Kidney (tissue), 13 donors: ENCODE measurements at regions not wholly inside any gene's neighbourhood (a gene's known extent, or its start where the extent isn't known, plus 50 kb on each side); places are given as distances from the start of the nearest gene placed in this dataset.

ENCODE experiments used
- DNase-seq, 5 donors: peaks; one replicate each; pipeline ENCODE4 v3.0.0-alpha.2; 2013 to 2020
- FAIRE-seq: peaks from 2 replicates; lab custom pipeline; 2012; peaks lifted over from hg19 to GRCh38; lab: Jason Lieb, UNC
- H3K27ac ChIP-seq, 2 donors: one replicate each; pipeline ENCODE4 v1.7.0; 2013; ENCODE audit warnings: low read depth in 2 of 2, low read length in 2 of 2, inconsistent platforms in 1 of 2
- H3K27me3 ChIP-seq: one replicate; pipeline ENCODE4 v1.7.1; 2013; ENCODE audit warnings: low read length, inconsistent platforms; ENCODE audit not compliant: control insufficient read depth, insufficient read depth
- H3K36me3 ChIP-seq, 3 donors: one replicate each; pipeline versions ENCODE4 v1.7.0 to v1.7.1; 2013; ENCODE audit warnings: low read length in 3 of 3, control low read depth in 1 of 3, inconsistent platforms in 1 of 3; ENCODE audit not compliant: insufficient read depth in 3 of 3, control insufficient read depth in 2 of 3
- H3K4me1 ChIP-seq, 3 donors: one replicate each; pipeline versions ENCODE4 v1.7.0 to v1.7.1; 2013; ENCODE audit warnings: low read length in 3 of 3, inconsistent platforms in 1 of 3, low read depth in 1 of 3; ENCODE audit not compliant: control insufficient read depth in 2 of 3, insufficient read depth in 2 of 3
- H3K4me3 ChIP-seq, 3 donors: one replicate each; pipeline versions ENCODE4 v1.7.0 to v1.8.1; 2013; ENCODE audit warnings: low read length in 3 of 3, control low read depth in 1 of 3, inconsistent platforms in 1 of 3
- H3K9ac ChIP-seq, 3 donors: one replicate each; pipeline versions ENCODE4 v1.7.0 to v1.7.1; 2013; ENCODE audit warnings: low read length in 3 of 3, control low read depth in 1 of 3, inconsistent platforms in 1 of 3
- H3K9me3 ChIP-seq, 3 donors: one replicate each; pipeline versions ENCODE4 v1.7.0 to v1.7.1; 2013; ENCODE audit warnings: low read length in 3 of 3, control low read depth in 1 of 3, inconsistent platforms in 1 of 3; ENCODE audit not compliant: control insufficient read depth in 2 of 3, insufficient read depth in 1 of 3
- intact Hi-C: fragments of 100-400 bp; cut with DNase I; formaldehyde crosslinking; loops from one replicate; pipeline ENCODE4 v1.11.1; 2022
- TF ChIP-seq, protein P1 (sequence below): IDR thresholded peaks from 3 replicates; pipeline ENCODE4 v1.5.1; 2012; ENCODE audit warnings: mild to moderate bottlenecking, moderate library complexity, borderline replicate concordance; ENCODE audit not compliant: insufficient read depth; ENCODE audit errors: extremely low read depth
- donor health status: control.
- donor health status: control.
- donor health status: control.
- donor health status: control.
- donor health status: control.
- donor health status: DM: yes; HTN: yes; CAD: no.
- donor health status: Normal renal cell carcinoma (clear cell type).

DNA sequence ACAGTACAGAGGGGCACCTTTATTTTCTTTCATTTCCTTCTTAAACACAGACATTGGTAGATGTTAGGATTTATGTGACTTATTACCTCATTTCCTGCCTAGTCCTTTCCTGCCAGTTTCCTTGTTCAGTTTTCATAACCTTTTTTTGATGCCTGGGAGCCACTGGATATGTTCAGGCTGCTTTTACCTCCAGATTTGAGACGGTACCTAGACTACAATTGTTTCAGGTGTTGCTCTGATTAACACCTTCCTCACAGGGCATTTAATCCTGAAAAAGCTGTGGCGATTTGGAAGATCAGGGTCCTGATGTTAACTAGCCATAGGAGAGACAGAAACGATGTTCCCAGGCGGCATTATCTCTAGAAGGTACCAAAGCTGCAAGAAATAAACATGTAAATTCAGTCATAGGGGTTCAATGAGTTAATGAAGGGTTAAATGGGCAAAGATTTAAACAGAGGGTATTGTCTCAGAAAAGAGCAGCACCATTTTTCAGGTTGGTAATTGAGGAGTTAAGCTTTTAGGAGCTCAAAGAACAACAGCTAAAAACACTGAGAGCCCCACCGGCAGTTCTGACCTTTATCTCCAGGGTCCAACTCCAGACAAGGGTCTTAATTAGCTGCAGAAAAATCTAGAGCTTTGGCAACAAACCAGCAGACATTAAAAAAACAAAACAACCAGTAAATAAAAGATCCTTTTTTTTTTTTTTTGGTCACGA is 93.3 kb downstream of the HRH4 start:
- H3K9me3 ChIP-seq = no peaks in the 10 kb centered on the region
- no peak overlapping the region for H3K4me3 ChIP-seq
- peaks cover 3 to 10% (median 6%) of the 10 kb centered on the region in 3 donors for H3K4me1 ChIP-seq
- no peak for FAIRE-seq
- TF ChIP-seq, protein P1, sequence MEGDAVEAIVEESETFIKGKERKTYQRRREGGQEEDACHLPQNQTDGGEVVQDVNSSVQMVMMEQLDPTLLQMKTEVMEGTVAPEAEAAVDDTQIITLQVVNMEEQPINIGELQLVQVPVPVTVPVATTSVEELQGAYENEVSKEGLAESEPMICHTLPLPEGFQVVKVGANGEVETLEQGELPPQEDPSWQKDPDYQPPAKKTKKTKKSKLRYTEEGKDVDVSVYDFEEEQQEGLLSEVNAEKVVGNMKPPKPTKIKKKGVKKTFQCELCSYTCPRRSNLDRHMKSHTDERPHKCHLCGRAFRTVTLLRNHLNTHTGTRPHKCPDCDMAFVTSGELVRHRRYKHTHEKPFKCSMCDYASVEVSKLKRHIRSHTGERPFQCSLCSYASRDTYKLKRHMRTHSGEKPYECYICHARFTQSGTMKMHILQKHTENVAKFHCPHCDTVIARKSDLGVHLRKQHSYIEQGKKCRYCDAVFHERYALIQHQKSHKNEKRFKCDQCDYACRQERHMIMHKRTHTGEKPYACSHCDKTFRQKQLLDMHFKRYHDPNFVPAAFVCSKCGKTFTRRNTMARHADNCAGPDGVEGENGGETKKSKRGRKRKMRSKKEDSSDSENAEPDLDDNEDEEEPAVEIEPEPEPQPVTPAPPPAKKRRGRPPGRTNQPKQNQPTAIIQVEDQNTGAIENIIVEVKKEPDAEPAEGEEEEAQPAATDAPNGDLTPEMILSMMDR = no peak
- H3K27me3 ChIP-seq = no peaks in the 10 kb centered on the region
- intact Hi-C loops = no loop called here
- no peaks in the 10 kb centered on the region for H3K36me3 ChIP-seq
- no peak for DNase-seq
- H3K27ac ChIP-seq = no peak overlapping the region
- no peak overlapping the region for H3K9ac ChIP-seq

DNA sequence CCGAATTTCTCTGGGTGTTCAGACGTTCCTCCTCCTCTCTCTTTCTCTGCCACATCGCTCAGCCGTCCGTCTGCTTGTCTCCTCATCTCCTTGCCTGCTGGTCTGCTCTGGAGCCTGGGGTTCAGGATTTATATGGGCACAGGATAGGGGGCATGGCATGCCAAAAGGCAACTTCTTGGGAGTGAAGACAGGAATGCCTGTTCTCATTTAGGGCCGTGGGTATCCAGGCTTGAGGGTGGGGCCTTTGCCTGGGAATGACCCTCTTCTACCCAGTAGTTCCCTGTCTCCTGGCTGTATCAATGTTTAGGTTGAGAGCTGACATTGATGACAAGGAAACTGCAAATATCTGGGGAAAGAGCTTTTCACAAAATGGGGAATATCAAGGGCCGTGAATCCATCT is 98.0 kb downstream of the HRH4 start:
- intact Hi-C loops = no loop called here
- TF ChIP-seq, protein P1 = no peak
- no peaks in the 10 kb centered on the region for H3K36me3 ChIP-seq
- no peak overlapping the region for H3K27ac ChIP-seq
- no peak overlapping the region for H3K9ac ChIP-seq
- no peaks in the 10 kb centered on the region for H3K27me3 ChIP-seq
- H3K4me3 ChIP-seq = no peak overlapping the region
- FAIRE-seq = no peak
- peaks cover 3 to 5% (median 5%) of the 10 kb centered on the region in 3 donors for H3K4me1 ChIP-seq
- no peak for DNase-seq
- no peaks in the 10 kb centered on the region for H3K9me3 ChIP-seq

DNA sequence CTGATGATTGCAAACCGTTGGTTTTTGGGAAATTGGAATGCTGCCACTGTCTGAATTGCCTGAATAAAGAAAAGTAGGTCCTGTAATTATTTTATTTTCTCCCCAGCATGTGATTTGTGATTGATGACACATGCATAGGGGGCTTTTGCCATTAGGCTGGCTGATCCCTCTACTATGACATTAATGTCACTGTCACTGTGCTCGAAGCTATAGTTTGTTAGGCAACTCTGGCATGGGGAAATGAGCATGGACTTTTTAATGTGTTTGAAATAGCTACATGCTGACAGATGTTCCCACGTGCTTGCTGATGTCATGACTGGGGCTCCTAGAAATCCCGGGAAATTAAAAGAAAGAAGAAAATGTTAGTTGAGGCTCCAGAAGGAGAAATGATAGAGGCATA is 99.1 kb downstream of the HRH4 start:
- Histone ChIP-seq H3K9ac (no peak overlapping the region), H3K9me3 (no peaks in the 10 kb centered on the region), H3K27me3 (no peaks in the 10 kb centered on the region), H3K36me3 (no peaks in the 10 kb centered on the region), H3K4me1 (no peaks in the 10 kb centered on the region), H3K27ac (no peak overlapping the region), H3K4me3 (no peak overlapping the region)
- intact Hi-C loops = no loop called here
- FAIRE-seq (no peak), DNase-seq (peak in 1 of 5 donors; percentile 41)
- TF ChIP-seq, protein P1 = no peak
